Pons (tissue), 1 donor: ENCODE measurements at regions not wholly inside any gene's neighbourhood (a gene's known extent, or its start where the extent isn't known, plus 50 kb on each side); places are given as distances from the start of the nearest gene placed in this dataset.
"Not testable (repeated sequence)": the region's sequence is repeated elsewhere in the genome, so short reads cannot be mapped to it uniquely, and the experiment has no call there.

Experiments used
- DNase-seq: peaks from one replicate; pipeline ENCODE4 v3.0.0-alpha.2; 2016; ENCODE audit warnings: low spot score

DNA sequence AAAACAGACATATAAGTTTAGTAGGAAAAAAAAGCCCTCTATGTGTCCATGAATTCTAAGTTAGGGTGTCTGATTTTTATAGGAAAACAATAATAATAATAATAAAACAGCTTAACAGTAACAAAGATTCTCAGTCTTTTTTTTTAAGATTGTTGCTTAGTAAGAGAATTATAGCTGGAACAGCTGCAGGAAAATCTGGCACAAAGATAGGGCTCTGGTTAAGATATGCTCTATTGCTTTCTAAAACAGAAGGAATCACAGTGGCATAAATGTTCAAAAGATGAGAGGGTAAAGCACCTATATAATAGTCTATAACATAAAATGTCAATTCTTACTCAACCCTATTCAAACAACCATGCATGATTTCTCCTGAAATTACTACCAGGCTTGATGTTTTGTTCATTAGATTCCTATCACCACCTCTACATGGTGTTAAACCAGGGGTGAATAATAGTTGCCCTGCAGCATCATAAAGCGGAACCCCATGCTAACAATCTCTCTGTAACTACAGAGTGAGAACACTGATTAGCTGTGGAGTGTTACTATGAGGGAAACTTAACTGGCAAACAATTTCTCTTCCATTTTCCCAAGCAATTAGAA, 541.4 kb upstream of the MIR17HG start:
- no peak for DNase-seq

GRCh38 chr13:90806892-90807291, 540.6 kb upstream of the MIR17HG start:
- no peak for DNase-seq

GRCh38 chr13:90808838-90809237, 538.6 kb upstream of the MIR17HG start:
- DNase-seq: no peak

DNA sequence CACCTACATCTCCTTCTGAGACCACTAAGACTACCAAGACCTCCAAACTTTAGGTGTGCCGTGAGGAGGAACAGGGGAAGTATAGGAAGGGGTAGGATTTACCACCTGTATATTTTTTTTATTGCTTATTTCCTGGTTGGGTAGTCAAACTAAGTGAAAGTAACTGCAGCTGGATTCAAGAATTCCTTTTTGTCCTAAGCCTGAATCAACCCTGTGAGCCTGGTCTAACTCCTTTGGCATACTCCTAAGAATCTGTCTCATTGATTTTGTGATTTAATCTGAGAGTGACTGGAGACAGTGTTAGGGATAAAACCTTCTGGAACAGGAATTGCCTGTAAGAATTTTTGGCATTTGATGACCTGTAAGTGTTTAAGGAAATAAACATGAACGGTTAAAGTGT, 523.5 kb upstream of the MIR17HG start:
- no peak for DNase-seq

GRCh38 chr13:90826688-90827087, 520.8 kb upstream of the MIR17HG start:
- DNase-seq: no peak

DNA sequence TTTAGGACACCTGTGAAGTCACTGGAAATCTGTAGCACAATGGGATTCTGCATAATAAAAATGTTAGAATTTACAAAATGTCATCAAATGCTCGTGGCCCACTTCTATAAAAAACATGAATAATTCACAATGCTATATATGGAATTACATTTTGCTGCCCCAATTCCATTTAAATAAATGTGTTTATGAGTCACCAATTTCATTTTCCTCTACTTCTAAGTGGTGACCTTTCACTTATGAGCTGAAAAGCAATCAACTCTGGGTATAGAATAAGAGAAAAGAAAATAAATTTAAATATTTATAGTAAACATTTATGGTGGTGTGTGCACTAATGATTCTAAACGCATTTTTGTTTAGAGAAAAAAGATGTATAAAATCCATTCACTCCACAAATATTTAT, 516.7 kb upstream of the MIR17HG start:
- no peak for DNase-seq

DNA sequence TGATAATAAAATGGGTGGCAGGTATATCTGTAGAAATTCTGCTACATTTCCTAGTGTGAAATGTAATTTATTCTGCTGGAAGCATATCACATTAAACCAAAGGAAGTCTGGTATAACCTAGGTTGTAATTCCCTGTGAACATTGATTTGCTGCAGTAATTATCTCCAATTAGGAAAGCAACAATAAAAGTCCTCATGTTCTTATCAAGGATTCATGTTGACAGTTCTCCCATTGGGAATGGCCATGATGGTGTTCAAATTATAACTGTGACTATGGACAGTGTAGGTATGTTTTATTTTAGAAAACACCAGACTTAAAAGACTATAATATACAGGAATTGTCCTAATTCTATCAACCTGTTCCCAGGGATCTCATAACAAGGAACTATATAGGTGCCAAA, 513.5 kb upstream of the MIR17HG start:
- DNase-seq: no peak

- DNase-seq: no peak
These were observed 512.8 kb upstream of the MIR17HG start for GRCh38 chr13:90834700-90835099.

DNA sequence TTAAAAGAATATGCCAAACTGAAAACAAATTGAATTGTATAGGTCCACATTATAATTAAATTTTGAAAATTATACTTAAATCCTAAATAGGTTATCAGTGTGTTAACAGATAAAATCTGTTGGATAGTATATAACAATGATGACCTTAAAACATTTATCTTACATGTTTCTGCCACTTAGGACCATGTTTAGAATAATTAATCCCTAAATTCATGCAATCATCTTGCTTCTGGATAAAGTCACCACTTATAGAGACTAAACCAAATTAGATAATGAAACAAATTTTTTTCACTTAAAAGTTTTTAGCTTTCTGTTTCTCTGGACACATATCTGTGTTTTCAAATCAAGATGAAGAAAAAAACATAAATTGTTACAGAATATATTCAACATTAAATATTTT, 511.7 kb upstream of the MIR17HG start:
- no peak for DNase-seq

GRCh38 chr13:90838317-90838960, 509.0 kb upstream of the MIR17HG start:
- DNase-seq: no peak

DNA sequence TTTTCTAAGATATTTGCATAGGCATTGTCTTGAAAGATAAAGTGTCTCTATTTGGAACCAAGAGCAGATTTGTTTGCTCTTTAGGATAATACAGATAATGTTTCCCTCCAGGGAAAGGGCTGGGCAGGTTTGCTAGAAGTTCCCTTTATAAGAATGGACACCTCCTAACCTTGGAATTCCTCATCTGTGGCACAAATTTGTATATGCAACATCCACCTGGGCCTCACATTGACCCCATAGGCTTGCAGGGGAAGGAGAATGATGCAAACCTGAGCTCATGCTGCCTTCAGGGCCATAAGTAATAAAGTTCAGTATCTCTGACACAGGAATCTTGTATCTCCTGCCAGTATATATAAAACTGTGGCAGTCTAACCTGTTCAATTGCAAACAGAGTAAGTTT, 508.4 kb upstream of the MIR17HG start:
- no peak for DNase-seq

GRCh38 chr13:90846936-90847335, 500.6 kb upstream of the MIR17HG start:
- no peak for DNase-seq

GRCh38 chr13:90853666-90854065, 493.8 kb upstream of the MIR17HG start:
- not testable (repeated sequence) for DNase-seq

GRCh38 chr13:90857921-90858320, 489.6 kb upstream of the MIR17HG start:
- DNase-seq: no peak

DNA sequence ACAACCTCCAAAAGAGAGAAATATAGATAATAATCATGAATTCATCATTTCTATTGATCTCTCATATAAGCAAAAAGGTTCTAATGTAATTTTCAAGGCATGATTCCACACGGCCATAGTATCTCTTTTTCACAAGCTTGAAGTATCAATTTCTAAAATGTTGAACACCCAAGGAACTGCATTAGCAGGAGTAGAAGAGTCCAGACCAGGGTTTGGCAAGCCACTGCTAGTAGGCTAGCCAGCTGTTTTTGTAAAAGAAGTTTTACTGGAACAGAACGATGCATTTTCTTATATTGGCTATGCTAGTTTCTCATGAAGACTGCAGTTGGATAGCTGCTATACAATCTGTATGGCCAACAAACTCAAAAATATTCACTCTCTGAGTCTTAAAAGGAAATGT, 481.5 kb upstream of the MIR17HG start:
- no peak for DNase-seq

DNA sequence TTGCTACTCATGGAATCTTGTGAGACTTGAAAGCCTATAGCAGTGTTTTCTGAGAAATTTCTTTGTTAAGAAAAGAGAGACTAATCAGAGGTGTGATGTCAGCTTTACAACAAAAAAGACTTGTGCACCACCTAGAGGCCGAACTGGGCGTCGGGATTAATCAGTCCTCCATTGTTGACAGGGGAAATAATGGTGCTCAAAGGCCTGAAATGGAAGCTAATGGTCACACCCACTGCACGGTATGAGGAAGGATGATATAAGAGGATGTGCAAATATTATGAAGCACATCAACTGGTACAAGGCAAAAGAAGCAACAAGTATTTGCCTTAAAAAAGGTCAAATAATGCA, 480.2 kb upstream of the MIR17HG start:
- peak; percentile 71 for DNase-seq

DNA sequence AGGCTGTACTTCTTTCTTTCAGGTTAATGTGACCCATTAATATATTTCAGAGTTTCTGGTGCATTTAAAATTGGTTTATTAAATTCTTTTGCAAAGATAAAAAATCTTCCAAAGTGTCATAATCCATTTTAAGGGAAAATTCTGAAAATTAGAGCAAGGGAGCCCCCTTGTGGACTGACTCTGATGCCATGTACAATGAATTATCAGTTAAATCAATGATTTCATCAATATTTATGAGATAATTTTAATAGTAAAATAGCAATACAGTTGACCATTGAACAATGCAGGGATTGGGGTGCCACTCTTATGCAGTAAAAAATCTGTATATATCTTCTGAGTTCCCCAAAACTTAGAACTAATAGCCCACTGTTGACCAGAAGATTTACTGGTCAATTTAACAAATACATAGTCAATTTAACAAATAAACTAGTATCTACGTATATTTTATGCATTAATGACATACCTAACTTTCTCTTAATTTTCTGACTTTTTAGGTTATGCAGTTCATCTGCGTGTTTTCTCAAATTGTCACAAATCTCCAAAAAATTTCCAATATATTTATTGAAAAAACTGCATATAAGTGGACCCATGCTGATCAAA, 479.1 kb upstream of the MIR17HG start:
- peak; percentile 18 for DNase-seq

- no peak for DNase-seq
These were observed 477.9 kb upstream of the MIR17HG start for GRCh38 chr13:90869580-90869979.

DNA sequence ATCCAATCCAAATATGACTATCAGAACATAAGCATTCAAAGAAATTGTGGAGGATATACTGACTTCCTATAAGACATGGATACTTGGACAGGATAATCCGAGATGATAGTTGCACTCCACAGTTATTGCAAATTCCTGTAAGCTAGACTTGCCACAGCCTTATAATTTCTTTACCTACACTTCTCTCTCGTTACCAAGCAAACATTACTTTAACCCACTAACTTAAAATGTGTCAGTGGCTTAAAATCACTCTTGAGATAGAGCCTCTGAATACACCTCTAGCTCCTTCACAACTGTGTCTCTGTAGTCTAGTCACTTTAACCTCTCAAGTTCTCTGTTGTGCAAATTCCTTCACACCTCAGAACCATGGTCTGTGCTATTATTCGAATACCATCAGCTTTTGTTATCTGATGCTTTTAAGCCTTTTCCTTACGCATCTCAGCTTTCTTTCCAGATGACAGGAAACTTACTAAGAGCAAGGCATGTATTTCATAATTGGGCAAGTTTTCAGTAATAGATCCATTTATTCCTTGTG, 474.9 kb upstream of the MIR17HG start:
- no peak for DNase-seq

DNA sequence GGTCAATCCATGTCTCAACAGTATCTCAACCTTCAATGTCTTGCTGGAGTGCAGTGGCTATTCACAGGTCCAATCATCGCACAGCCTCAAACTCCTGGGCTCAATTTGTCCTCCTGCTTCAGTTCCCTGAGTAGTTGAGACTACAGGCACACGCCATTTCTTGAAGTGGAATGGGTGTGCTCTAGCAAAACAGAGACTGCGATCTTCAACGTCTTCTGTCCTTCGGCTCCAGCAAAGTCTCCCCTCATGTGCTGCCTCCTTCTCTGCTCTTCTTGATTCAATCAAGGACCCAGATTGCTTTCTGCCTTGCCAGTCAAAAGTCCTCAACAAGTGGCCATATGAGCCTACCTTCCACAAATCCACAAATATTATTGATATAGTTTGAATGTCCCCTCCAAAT, 466.7 kb upstream of the MIR17HG start:
- no peak for DNase-seq

DNA sequence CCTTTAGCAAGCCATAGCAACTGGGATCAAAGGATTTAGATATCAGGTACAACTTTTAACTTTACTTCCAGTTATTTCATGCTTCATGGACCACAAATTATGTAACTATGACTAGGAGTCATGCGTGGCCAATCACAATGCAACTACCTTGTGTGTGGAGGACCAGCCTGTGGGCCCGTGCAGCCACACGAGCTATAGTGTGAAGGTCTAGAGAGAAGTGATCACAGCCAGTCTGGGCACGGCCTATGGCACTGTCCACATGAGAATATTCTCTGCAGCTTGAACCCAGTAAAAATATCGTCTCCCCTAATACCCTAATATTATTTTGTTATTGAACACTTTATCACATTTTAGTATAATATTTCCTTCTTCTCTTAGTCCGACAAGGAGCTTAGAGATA, 464.9 kb upstream of the MIR17HG start:
- DNase-seq: no peak

DNA sequence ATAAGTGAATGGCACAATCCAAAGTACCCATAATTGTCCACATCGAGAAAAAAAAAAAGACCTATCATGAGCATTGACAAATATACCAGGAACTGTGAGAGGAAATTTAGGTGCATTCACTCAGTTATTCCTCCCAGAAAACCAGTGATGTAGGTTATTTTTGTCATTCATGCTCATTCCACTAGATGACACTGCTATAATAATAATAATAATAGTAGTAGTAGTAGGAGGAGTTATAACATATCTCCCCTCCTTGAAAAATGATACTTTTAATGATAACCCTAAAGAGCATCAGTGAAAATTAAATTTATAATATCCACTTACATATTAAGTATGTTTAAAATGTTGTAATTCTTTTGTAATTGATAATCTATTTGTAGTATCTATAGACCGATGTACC, 463.9 kb upstream of the MIR17HG start:
- no peak for DNase-seq

DNA sequence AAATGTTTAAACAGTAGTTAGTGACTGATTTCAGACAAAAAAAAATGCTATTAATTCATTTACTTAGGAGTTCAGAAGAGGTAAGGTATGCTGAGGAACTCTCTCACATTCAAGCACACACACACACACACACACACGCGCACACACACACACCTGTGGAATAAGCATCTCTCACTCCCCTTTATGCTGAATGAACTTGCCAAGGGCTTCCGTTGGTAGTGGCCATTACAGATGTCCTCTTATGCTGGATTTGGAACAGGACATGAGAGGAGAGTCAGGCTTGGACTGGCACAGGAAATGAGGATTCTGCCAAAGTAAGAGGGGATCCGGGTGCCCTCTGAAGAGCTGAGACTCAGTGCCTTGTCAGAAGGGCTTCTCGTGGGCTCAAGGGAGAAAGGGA, 463.4 kb upstream of the MIR17HG start:
- no peak for DNase-seq
